Activated CD4-positive, alpha-beta T cell treated with anti-CD3 and anti-CD28 coated beads, Interleukin-2, amount 10 ng/mL, durations not matched to agents 7 days and 5 days (primary cell): ENCODE measurements at regions not wholly inside any gene's neighbourhood (a gene's known extent, or its start where the extent isn't known, plus 50 kb on each side); places are given as distances from the start of the nearest gene placed in this dataset.
A peak's percentile ranks its signal among the peaks of the same experiment; 100 is the strongest.

ENCODE experiments used
- CTCF ChIA-PET: fragments of 350-600 bp; sonication (Branson Sonifier 250); formaldehyde crosslinking; loops from one replicate; lab custom pipeline; 2021; ENCODE audit warnings: antibody characterized with exemption; lab: Charles Lee
- POLR2A ChIA-PET: fragments of 350-600 bp; sonication (Branson Sonifier 250); formaldehyde crosslinking; loops from one replicate; lab custom pipeline; 2021; ENCODE audit warnings: antibody characterized with exemption; lab: Charles Lee
- DNase-seq: peaks from one replicate; pipeline ENCODE4 v3.0.0-alpha.2; 2020
- H3K27ac Mint-ChIP-seq: one replicate; pipeline ENCODE4 v1.8.0; 2021; ENCODE audit warnings: mild to moderate bottlenecking, moderate library complexity, mixed read lengths
- H3K27me3 Mint-ChIP-seq: one replicate; pipeline ENCODE4 v1.8.0; 2021; ENCODE audit warnings: mixed read lengths
- H3K36me3 Mint-ChIP-seq: one replicate; pipeline ENCODE4 v1.8.0; 2021; ENCODE audit warnings: low read depth, mixed read lengths
- H3K4me1 Mint-ChIP-seq: one replicate; pipeline ENCODE4 v1.8.0; 2021; ENCODE audit warnings: mixed read lengths
- H3K4me3 Mint-ChIP-seq: one replicate; pipeline ENCODE4 v1.8.0; 2021; ENCODE audit warnings: mild to moderate bottlenecking, moderate library complexity, mixed read lengths
- H3K9me3 Mint-ChIP-seq: one replicate; pipeline ENCODE4 v1.8.0; 2021; ENCODE audit warnings: mixed read lengths

GRCh38 chr2:195590199-195590860 is 66.7 kb upstream of the SLC39A10 start:
- Mint-ChIP-seq H3K27ac (no peak overlapping the region), H3K9me3 (peaks cover 9% of the 10 kb centered on the region), H3K27me3 (no peaks in the 10 kb centered on the region), H3K4me1 (peaks cover 20% of the 10 kb centered on the region), H3K36me3 (peaks cover 9% of the 10 kb centered on the region), H3K4me3 (no peak overlapping the region)
- CTCF ChIA-PET: interaction anchor here (0.5 to 1.0 kb wide), 2 partner anchors 11 to 39 kb away, joined by 3 to 4 read pairs; no protein-coding TSS in a partner anchor
- POLR2A ChIA-PET: interaction anchor here (0.5 kb wide), 1 partner anchor 614 kb away, joined by 3 read pairs; no protein-coding TSS in a partner anchor
- DNase-seq: no peak

- CTCF ChIA-PET: interaction anchor here (0.6 kb wide), 1 partner anchor 189 kb away, joined by 3 read pairs; no protein-coding TSS in a partner anchor
- H3K9me3 Mint-ChIP-seq: peaks cover 4% of the 10 kb centered on the region
- no peak for DNase-seq
- peaks cover 3% of the 10 kb centered on the region for H3K36me3 Mint-ChIP-seq
- H3K27me3 Mint-ChIP-seq: no peaks in the 10 kb centered on the region
- no peak overlapping the region for H3K4me3 Mint-ChIP-seq
- H3K27ac Mint-ChIP-seq: no peak overlapping the region
- POLR2A ChIA-PET: no interaction called here
- H3K4me1 Mint-ChIP-seq: peaks cover 7% of the 10 kb centered on the region
Observed at GRCh38 chr2:195587966-195588365, 69.1 kb upstream of the SLC39A10 start.

- Mint-ChIP-seq H3K27me3 (no peaks in the 10 kb centered on the region), H3K9me3 (no peaks in the 10 kb centered on the region), H3K4me1 (peaks cover 6% of the 10 kb centered on the region), H3K27ac (no peak overlapping the region), H3K4me3 (no peak overlapping the region), H3K36me3 (peaks cover 2% of the 10 kb centered on the region)
- CTCF ChIA-PET: interaction anchor here (1.0 to 2.9 kb wide), 4 partner anchors 10 to 21 kb away, joined by 3 to 11 read pairs (median 5); no protein-coding TSS in a partner anchor
- no peak for DNase-seq
- POLR2A ChIA-PET: no interaction called here
Observed at GRCh38 chr2:195586062-195586714, 70.8 kb upstream of the SLC39A10 start.

GRCh38 chr2:195582188-195582587 is 74.8 kb upstream of the SLC39A10 start:
- CTCF ChIA-PET: interaction anchor here (1.5 kb wide), 1 partner anchor 12 kb away, joined by 4 read pairs; no protein-coding TSS in a partner anchor
- peaks cover 6% of the 10 kb centered on the region for H3K9me3 Mint-ChIP-seq
- H3K36me3 Mint-ChIP-seq: peaks cover 12% of the 10 kb centered on the region
- DNase-seq: no peak
- peaks cover 31% of the 10 kb centered on the region for H3K4me1 Mint-ChIP-seq
- no peak overlapping the region for H3K27ac Mint-ChIP-seq
- no peaks in the 10 kb centered on the region for H3K27me3 Mint-ChIP-seq
- POLR2A ChIA-PET: no interaction called here
- H3K4me3 Mint-ChIP-seq: no peak overlapping the region

- Mint-ChIP-seq H3K27me3 (no peaks in the 10 kb centered on the region), H3K4me1 (peaks cover 51% of the 10 kb centered on the region), H3K36me3 (peaks cover 12% of the 10 kb centered on the region), H3K27ac (peak overlapping the region; percentile 87), H3K9me3 (peaks cover 6% of the 10 kb centered on the region), H3K4me3 (peak overlapping the region; percentile 28)
- ChIA-PET CTCF (interaction anchor here (0.6 to 1.6 kb wide), 5 partner anchors 10 to 142 kb away, joined by 3 to 5 read pairs (median 3); no protein-coding TSS in a partner anchor), POLR2A (no interaction called here)
- no peak for DNase-seq
Observed at GRCh38 chr2:195579776-195580555, 77.1 kb upstream of the SLC39A10 start.

DNA sequence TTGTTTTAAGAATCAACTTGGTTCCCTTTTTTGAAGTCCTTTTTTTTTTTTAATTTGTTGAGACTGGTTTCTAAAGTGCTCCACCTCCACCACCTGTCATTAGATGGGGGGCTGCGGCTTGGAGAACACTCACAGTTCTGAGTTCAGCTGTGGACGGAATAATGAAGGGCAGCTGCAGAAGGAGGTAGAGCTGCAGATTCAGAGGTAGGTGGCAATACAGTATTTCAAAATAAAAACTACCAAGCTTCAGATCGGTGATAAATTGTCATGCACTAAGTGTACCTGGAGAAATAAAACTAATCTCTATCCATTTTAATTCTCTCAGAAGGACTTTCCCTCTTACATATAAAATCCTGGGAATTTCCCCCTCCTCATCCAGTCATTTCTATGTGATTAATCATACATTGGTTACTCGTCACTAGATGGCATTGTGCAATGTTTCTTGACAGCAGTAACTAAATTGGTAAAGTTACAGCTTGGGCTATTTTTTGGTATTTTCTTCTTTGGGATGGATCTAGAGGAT is 81.1 kb upstream of the SLC39A10 start:
- DNase-seq: no peak
- peak overlapping the region; percentile 83 for H3K27ac Mint-ChIP-seq
- peak overlapping the region; percentile 35 for H3K4me3 Mint-ChIP-seq
- ChIA-PET POLR2A (interaction anchor here (0.7 kb wide), 1 partner anchor 343 kb away, joined by 3 read pairs; no protein-coding TSS in a partner anchor), CTCF (interaction anchor here (1.1 to 2.0 kb wide), 4 partner anchors 10 to 492 kb away, joined by 4 to 11 read pairs (median 8); partner anchors contain the start of gene DNAH7)
- peaks cover 28% of the 10 kb centered on the region for H3K36me3 Mint-ChIP-seq
- H3K27me3 Mint-ChIP-seq: no peaks in the 10 kb centered on the region
- peaks cover 19% of the 10 kb centered on the region for H3K9me3 Mint-ChIP-seq
- H3K4me1 Mint-ChIP-seq: peaks cover 74% of the 10 kb centered on the region

DNA sequence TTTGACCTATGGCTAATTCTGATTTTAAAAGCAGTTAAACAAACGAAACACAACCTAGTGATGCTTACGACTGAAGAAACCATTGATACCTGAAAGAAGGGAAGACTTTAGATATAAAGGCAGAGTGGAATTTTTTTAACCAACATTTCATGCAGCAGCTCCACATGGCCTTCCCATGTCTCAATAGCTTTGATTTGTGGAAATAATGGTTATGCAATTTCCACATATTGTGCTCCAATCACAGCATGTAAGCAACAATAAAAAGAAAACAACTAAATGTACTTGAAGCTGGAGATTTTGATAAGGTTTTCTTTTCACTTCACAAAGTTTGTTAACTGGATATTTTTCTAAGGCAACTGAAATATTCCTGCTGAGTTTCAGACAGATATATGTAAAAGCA is 82.0 kb upstream of the SLC39A10 start:
- H3K36me3 Mint-ChIP-seq: peaks cover 30% of the 10 kb centered on the region
- no peak overlapping the region for H3K27ac Mint-ChIP-seq
- H3K27me3 Mint-ChIP-seq: no peaks in the 10 kb centered on the region
- peaks cover 73% of the 10 kb centered on the region for H3K4me1 Mint-ChIP-seq
- H3K4me3 Mint-ChIP-seq: no peak overlapping the region
- peaks cover 18% of the 10 kb centered on the region for H3K9me3 Mint-ChIP-seq
- ChIA-PET POLR2A (no interaction called here), CTCF (interaction anchor here (0.6 kb wide), 1 partner anchor 16 kb away, joined by 3 read pairs; no protein-coding TSS in a partner anchor)
- DNase-seq: no peak

DNA sequence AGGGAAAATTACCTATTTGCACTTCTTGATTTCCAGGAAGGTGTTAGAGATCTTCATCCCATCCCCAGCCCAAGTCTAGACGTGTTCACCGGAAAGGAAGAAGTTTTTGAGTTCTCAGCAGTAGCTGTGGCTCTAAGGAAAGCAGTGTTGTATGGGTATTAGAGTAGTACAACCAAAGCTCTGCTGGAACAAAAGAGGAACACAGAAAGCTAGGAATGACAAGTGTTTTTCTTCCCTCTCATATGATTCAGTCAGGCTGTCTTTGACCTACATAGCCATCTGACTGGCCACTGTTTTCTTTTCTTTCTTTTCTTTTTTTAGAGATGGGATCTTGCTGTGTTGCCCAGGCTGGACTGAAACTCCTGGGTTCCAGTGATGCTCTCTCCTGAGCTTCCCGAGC is 82.7 kb upstream of the SLC39A10 start:
- Mint-ChIP-seq H3K4me1 (peaks cover 73% of the 10 kb centered on the region), H3K27ac (no peak overlapping the region)

GRCh38 chr2:195572895-195573683 is 83.9 kb upstream of the SLC39A10 start:
- no peaks in the 10 kb centered on the region for H3K27me3 Mint-ChIP-seq
- H3K27ac Mint-ChIP-seq: no peak overlapping the region
- peaks cover 33% of the 10 kb centered on the region for H3K36me3 Mint-ChIP-seq
- no peak overlapping the region for H3K4me3 Mint-ChIP-seq
- ChIA-PET POLR2A (no interaction called here), CTCF (no interaction called here)
- peaks cover 16% of the 10 kb centered on the region for H3K9me3 Mint-ChIP-seq
- no peak for DNase-seq
- H3K4me1 Mint-ChIP-seq: peaks cover 71% of the 10 kb centered on the region

More for the DNA sequence above, 82.7 kb upstream of the SLC39A10 start:
- ChIA-PET CTCF (interaction anchor here (0.7 kb wide), 1 partner anchor 28 kb away, joined by 5 read pairs; no protein-coding TSS in a partner anchor), POLR2A (no interaction called here)
- DNase-seq: no peak
- peaks cover 32% of the 10 kb centered on the region for H3K36me3 Mint-ChIP-seq
- H3K4me3 Mint-ChIP-seq: no peak overlapping the region
- no peaks in the 10 kb centered on the region for H3K27me3 Mint-ChIP-seq
- peaks cover 16% of the 10 kb centered on the region for H3K9me3 Mint-ChIP-seq

- peaks cover 19% of the 10 kb centered on the region for H3K9me3 Mint-ChIP-seq
- H3K4me3 Mint-ChIP-seq: no peak overlapping the region
- H3K27me3 Mint-ChIP-seq: no peaks in the 10 kb centered on the region
- H3K27ac Mint-ChIP-seq: peak overlapping the region; percentile 4
- POLR2A ChIA-PET: no interaction called here
- CTCF ChIA-PET: interaction anchor here (0.6 to 2.6 kb wide), 7 partner anchors 9 to 87 kb away, joined by 3 to 9 read pairs (median 3); partner anchors contain the start of gene SLC39A10
- no peak for DNase-seq
- peaks cover 55% of the 10 kb centered on the region for H3K4me1 Mint-ChIP-seq
- peaks cover 36% of the 10 kb centered on the region for H3K36me3 Mint-ChIP-seq
Observed at GRCh38 chr2:195570329-195570728, 86.7 kb upstream of the SLC39A10 start.

GRCh38 chr2:195569255-195569654 is 87.8 kb upstream of the SLC39A10 start:
- Mint-ChIP-seq H3K4me3 (no peak overlapping the region), H3K4me1 (peaks cover 57% of the 10 kb centered on the region), H3K36me3 (peaks cover 36% of the 10 kb centered on the region), H3K9me3 (peaks cover 19% of the 10 kb centered on the region), H3K27me3 (no peaks in the 10 kb centered on the region), H3K27ac (peak overlapping the region; percentile 76)
- POLR2A ChIA-PET: no interaction called here
- CTCF ChIA-PET: interaction anchor here (0.5 to 2.6 kb wide), 4 partner anchors 8 to 66 kb away, joined by 3 to 9 read pairs (median 4); no protein-coding TSS in a partner anchor
- DNase-seq: no peak
